ENCODE measurements at regions not wholly inside any gene's neighbourhood (a gene's known extent, or its start where the extent isn't known, plus 50 kb on each side); places are given as distances from the start of the nearest gene placed in this dataset.
A peak's percentile ranks its signal among the peaks of the same experiment; 100 is the strongest.

DNA sequence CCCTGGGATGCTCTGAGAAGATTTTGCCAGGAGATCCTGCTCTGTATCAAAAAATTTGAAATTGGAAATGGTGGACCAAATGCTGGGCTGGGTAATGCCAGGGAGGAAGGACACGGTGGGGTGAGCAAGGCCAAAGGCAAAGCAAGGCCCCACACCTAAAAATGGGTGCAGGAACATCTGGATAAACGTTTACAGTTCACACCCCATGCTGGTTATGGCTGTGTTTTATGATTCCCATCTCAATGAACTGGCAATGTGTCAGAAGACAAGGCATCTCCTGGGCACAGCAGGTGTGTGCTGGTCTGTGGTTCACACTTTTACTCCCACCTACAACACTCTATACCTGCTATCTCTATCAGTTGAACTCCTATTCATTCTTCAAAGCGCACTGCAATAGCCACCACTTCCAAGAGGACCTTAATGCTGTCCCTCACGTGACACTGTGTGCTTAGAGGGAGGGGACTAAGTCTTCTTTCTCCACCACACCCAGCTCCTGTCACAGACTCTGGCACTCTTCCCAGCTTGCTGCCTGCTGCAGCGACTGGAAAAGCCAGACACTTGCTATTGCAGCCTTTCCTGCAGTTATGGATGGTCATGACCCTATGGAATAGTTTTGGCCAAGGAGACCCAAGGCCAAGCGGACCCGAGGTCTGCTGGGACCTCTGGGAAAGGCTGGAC, 277.5 kb downstream of the CTTN start:
- ATAC-seq (no peak), DNase-seq (ENCODE audit: low spot score) (no peak)
- intact Hi-C loops (cut with DNase I) = no loop called here

DNA sequence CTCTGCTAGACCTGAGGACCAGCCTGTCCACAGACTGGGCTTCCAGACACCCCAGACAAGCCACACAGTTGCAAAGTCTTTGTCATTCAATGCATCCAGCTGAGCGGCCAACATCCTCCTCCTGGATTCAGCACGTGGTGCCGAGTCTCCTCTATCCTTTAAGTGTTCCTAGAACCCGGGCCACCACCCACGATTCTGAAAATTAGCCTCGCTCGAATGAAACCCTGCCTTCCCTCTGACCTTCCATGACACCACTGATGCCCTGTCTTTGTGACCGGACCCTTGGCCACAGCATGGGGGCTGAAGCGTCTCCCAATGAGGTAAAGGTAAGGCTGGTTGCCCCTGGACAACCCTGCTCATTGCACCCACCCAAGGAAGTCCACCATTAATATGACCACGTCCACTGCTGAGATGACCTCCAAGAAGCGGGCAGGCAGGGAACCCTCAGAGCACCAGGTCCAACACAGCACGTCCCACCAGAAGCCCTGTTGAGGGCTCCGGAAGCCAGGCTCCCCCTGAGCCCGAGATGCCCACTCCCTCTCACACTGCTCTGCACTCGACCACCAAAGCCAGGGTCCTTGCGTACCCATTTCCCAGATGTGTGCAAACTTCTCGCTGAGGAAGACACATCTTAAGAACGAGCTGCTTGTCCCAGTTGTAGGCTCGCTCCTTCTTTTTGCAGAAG, 279.0 kb downstream of the CTTN start:
- intact Hi-C loops (cut with DNase I) = no loop called here
- ATAC-seq = no peak
- DNase-seq (ENCODE audit: low spot score) = no peak

DNA sequence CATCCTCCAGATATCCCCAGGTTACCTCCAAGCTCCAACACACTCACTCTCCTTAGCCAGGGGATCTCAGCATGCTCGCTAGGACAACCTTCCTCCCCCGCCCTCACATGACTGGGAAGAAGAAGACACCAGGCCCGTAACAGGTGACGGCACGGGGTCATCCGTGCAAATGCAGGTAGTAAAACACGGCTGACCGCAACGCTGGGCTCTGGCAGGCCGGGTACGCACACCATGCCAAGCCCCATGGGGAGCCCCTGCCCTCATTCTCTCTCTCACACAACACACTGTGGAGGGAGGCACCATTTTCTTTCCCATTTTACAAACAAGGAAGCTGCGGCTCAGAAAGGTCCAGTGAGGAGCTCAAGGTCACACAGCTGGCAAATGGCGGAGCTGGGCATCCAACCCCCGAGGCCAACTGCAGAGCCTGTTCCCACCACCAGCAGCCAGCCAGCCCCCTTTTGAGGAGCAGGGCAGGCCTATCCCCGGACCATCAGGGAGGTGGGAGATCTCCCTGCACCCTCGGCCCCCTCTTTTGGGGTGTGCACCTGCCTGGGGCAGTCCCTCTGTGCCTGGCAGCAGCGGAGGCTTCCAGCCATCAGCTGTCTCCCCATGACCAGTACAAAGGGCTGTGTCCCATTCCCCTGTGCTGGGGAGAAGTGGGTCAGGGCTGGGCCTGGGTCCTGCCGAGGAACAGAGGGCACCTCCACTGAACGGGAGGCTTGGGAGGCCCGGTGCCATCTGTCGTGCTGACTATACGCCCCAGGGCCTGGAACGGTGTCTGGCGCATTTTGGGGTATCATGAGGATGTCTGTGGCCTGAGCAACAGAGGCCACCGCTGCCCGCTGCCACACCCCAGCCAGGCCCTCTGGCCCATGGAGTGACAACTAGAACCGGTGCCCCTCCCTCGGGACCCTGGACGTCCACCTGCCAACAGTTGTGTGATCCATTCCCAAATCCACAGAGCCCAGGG, 280.9 kb downstream of the CTTN start:
- intact Hi-C loops (cut with DNase I) = no loop called here
- ATAC-seq = no peak

GRCh38 chr11:70680781-70681281, 282.5 kb downstream of the CTTN start:
- ATAC-seq (no peak), DNase-seq (ENCODE audit: low spot score) (no peak)
- intact Hi-C loops (cut with DNase I) = no loop called here

More for the DNA sequence above, 280.9 kb downstream of the CTTN start:
- DNase-seq (ENCODE audit: low spot score) = no peak

- ATAC-seq (no peak), DNase-seq (ENCODE audit: low spot score) (no peak)
- intact Hi-C loops (cut with DNase I) = no loop called here
Measured at GRCh38 chr11:70682056-70682455, 283.7 kb downstream of the CTTN start.

- no peak for ATAC-seq
- DNase-seq (ENCODE audit: low spot score) = no peak
- intact Hi-C loops (cut with DNase I) = no loop called here
Measured at GRCh38 chr11:70682760-70683159, 284.4 kb downstream of the CTTN start.

DNA sequence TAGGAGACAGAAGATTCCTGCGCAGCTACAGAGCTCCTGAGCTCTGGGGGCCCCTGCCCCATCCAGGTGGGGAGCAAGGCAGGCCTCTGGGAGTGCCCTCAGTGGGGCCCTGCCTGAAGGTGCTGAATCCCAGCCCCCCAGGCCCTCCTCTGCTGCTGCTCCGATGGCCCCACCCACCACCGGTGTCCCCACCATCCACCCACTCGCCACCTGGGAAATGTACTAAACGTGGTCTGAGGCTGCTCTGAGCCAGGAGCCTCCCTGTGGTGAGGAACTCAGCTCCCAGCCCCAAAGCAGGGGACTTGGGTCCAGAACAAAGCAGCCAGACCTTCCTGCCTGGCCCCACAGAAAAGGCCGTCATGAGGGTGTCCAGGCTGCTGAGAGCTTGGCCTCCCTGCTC, 289.4 kb downstream of the CTTN start:
- intact Hi-C loops (cut with DNase I) = no loop called here
- ATAC-seq (no peak), DNase-seq (ENCODE audit: low spot score) (no peak)

DNA sequence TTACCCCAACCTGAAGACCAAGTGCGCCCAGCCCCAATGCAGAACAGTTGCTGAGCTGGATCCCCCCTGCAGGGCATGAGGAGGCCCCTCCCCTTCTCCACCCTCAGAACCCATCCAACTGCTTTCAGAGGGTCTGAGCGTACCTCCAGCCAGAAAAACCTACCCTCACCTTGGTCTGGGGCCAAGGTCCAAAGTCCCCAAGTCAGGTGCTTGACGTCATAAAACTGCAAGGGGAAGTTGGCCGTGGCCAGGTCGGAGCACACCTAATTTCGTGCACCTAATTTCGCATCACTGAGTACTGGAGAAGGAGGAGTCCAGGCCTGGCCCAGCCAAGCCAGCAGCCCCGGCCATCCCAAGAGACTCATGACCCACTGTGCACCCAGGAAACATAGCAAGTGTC, 289.8 kb downstream of the CTTN start:
- DNase-seq (ENCODE audit: low spot score) (no peak), ATAC-seq (no peak)
- intact Hi-C loops (cut with DNase I) = no loop called here

DNA sequence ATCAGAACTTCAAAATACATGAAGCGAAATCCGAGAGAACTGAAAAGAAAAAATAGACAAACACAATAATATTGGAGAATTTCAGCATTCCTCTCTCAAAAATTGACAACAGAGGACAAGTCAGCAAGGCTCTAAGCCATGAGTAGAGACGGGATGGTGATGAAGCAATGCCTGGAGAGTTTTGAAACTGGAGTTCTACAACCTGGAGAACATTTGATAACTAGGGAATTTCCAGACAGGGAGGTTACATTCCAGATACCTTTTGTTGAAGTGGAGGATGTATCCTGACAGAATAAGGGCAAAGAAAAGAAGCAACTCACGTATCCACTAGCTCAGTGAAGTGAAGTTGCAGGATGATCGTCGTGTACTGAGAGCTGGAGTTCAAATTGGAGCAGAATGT, 291.4 kb downstream of the CTTN start:
- ATAC-seq (no peak), DNase-seq (ENCODE audit: low spot score) (no peak)
- intact Hi-C loops (cut with DNase I) = no loop called here

DNA sequence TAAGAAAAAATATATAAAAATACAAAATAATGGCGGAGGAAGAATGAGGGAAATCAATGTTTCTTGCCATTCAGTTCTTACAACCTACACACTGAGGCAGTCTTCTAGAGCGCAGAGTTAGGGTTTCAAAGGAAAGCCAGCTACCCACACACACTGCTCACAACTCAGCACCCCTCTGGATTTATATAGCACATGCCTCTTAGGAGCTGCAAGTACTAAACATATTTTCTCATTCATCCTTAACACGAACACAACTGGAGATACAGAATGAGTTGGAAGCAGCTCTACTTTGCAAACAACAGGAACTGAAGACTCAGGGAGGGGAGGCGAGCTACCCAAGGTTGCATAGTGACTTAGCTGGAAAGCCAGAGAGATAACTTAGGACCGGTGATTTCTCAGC, 293.8 kb downstream of the CTTN start:
- DNase-seq (ENCODE audit: low spot score) (no peak), ATAC-seq (no peak)
- intact Hi-C loops (cut with DNase I) = no loop called here

DNA sequence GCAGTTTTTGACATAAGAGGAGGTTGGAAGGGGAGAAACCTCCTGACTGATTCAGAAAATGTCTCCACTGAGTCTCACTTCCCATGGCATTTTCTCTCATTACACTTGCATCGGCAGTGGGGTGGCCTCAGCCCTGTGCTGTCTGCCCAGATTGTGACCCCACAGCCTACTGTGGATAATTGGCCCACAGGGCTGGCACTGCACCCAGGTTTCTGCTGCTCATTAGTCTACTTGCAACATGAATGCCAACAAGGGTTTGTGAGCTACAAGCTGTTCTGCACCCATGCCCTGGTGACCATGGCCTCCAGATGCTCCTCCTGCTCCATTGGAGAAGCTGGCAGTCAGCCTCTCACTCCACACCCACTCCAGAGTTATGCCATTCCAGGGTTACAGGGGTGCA, 296.0 kb downstream of the CTTN start:
- intact Hi-C loops (cut with DNase I) = no loop called here
- DNase-seq (ENCODE audit: low spot score) (no peak), ATAC-seq (no peak)

DNA sequence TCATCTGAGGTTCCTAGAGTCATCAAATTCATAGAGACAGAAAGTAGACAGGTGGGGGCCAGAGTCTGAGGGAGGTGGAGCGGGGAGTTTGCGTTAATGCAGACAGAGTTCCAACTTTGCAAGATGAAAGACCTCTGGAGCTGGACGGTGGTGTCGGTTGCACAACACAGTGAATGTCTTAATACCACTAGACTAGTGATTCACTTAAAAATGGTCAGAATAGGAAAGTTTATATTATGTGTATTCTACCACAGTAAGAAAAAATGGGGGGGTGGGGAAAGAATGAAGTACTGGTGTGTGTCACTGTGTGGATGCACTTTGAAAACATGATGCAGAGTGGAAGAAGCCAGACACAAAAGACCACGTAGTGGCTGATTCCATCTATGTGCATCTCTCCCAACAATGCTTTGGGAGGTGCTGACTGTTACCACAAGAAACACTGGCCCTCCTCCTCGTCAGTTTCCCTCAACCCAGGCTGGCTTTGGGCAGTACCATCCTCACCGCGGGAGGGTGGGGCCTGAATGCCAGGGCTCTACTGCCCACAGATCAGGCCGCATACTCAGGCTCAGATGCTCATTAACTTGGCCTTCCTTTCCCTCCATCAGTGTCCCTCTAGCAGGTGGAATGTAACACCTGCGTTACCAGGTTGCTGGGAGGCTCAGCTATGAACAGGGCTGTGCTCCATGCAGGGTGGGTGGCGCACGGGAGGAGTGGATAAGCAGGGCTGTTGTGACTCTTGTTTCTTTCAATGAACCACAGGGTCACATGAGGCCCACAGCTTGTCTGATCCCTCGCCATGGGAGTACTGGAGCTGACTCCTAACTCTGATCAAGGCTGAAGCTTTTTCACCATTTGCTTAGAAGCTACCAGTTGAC, 297.0 kb downstream of the CTTN start:
- intact Hi-C loops (cut with DNase I) = no loop called here
- DNase-seq (ENCODE audit: low spot score) (no peak), ATAC-seq (no peak)

DNA sequence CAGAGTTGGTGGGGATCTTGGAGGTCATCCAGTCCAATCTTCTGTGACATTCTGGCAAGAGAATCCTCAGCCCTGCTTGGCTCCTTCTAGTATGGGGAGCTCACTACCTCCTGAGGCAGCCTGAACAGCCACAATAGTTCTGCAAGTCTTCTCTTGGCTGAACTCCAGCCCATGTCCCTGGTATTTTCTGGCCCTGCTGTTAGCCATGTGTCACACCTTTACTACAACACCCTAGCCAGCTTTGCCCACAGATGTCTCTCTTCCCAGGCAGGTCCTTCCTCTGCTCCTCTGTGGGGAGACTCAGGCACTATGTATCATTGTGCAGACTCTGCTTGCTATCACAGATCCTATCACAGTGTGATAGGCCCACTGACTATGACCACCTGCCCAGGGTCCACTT, 297.7 kb downstream of the CTTN start:
- intact Hi-C loops (cut with DNase I) = no loop called here
- DNase-seq (ENCODE audit: low spot score) = no peak
- ATAC-seq = no peak

GRCh38 chr11:70696564-70696963, 298.2 kb downstream of the CTTN start:
- intact Hi-C loops (cut with DNase I) = no loop called here
- no peak for DNase-seq (ENCODE audit: low spot score)
- no peak for ATAC-seq

GRCh38 chr11:70697701-70698100, 299.4 kb downstream of the CTTN start:
- no peak for ATAC-seq
- intact Hi-C loops (cut with DNase I) = no loop called here

DNA sequence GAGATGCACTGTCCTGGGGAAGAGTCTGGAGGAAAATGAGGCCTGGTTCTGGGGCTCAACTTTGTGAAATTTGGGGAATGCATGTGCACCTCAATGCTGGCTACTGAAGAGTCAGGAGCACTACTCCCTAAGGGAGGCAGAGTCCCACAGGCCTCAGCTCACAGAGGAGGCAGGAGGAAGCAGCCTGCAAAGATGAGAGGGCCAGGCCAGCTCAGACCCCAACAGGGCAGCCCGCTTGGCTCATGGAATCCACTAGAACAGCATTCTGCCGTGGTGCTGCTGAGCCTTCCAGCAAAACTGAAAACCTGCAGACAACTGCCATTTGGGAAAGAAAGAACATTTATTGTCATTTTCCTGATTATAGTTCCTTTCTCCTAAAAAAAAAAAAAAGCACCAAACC, 300.5 kb downstream of the CTTN start:
- no peak for DNase-seq (ENCODE audit: low spot score)
- no peak for ATAC-seq
- intact Hi-C loops (cut with DNase I) = no loop called here

More at GRCh38 chr11:70697701-70698100, 299.4 kb downstream of the CTTN start:
- DNase-seq (ENCODE audit: low spot score) = no peak

- peak; percentile 15 for ATAC-seq
- intact Hi-C loops (cut with DNase I) = loop anchor here (10.0 kb wide), 1 partner anchor 1935 kb away; no protein-coding TSS in a partner anchor
- DNase-seq (ENCODE audit: low spot score) = no peak
Measured at GRCh38 chr11:70699294-70700221, 301.2 kb downstream of the CTTN start.

DNA sequence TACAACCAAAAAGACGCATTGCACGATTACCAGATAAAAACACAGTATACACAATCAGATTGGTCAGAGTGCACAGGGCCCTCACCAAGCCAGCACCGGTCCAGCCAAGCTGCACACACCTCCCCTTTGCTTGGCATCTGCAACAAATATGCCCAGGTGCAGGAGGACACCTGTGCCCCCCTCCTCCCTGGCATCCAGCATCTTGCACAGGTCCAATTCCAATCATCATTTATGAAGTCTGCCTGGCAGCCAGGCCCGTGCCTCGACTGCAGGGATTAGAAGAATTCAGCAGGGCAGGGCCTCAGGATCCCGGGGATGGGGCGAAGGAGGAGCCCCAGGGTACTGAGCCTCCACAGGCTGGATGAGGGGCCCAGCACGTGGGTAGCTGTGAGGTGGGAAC, 302.1 kb downstream of the CTTN start:
- intact Hi-C loops (cut with DNase I) = loop anchor here (10.0 kb wide), 1 partner anchor 1934 kb away; no protein-coding TSS in a partner anchor
- no peak for ATAC-seq
- DNase-seq (ENCODE audit: low spot score) = no peak

All from sciatic nerve (tissue), 2 donors.